ENCODE measurements at regions not wholly inside any gene's neighbourhood (a gene's known extent, or its start where the extent isn't known, plus 50 kb on each side); places are given as distances from the start of the nearest gene placed in this dataset.

GRCh38 chr12:75939016-75939642, 92.4 kb downstream of the PHLDA1 start:
- TF ChIP-seq RARB (CRISPR knock-in tag; IDR thresholded peaks at IDR 0.05) = no peak
- no peak for TF ChIP-seq CSDC2 (CRISPR knock-in tag; IDR thresholded peaks at IDR 0.05)
- TF ChIP-seq ZNF565 (CRISPR knock-in tag; conservative IDR thresholded peaks at IDR 0.05; ENCODE audit: low read depth) = no peak
- peak; percentile 85 for TF ChIP-seq ZNF70 (CRISPR knock-in tag; IDR thresholded peaks at IDR 0.05)
- no peak for ATAC-seq

GRCh38 chr12:75938189-75938588, 93.4 kb downstream of the PHLDA1 start:
- peak; percentile 41; the same call in 1 of the 3 replicates for ATAC-seq
- TF ChIP-seq POU6F1 (CRISPR knock-in tag; IDR thresholded peaks at IDR 0.05; ENCODE audit: borderline replicate concordance, low read depth) = no peak
- TF ChIP-seq ZFP3 (CRISPR knock-in tag; IDR thresholded peaks at IDR 0.05) = no peak
- TF ChIP-seq ZNF565 (CRISPR knock-in tag; conservative IDR thresholded peaks at IDR 0.05; ENCODE audit: low read depth) = no peak
- no peak for TF ChIP-seq ZFP30 (CRISPR knock-in tag; IDR thresholded peaks at IDR 0.05)
- no peak for TF ChIP-seq ZNF70 (CRISPR knock-in tag; IDR thresholded peaks at IDR 0.05)
- TF ChIP-seq OSR1 (CRISPR knock-in tag; IDR thresholded peaks at IDR 0.05) = no peak
- no peak for TF ChIP-seq PPARA (CRISPR knock-in tag; IDR thresholded peaks at IDR 0.05; ENCODE audit: borderline replicate concordance)
- TF ChIP-seq PATZ1 (CRISPR knock-in tag; IDR thresholded peaks at IDR 0.05; ENCODE audit: borderline replicate concordance) = no peak
- no peak for TF ChIP-seq SNAI2 (CRISPR knock-in tag; IDR thresholded peaks at IDR 0.05)
- no peak for TF ChIP-seq CSDC2 (CRISPR knock-in tag; IDR thresholded peaks at IDR 0.05)
- TF ChIP-seq RARB (CRISPR knock-in tag; IDR thresholded peaks at IDR 0.05) = no peak

- ATAC-seq = no peak
Measured at GRCh38 chr12:75937486-75937885, 94.1 kb downstream of the PHLDA1 start.

More at GRCh38 chr12:75937486-75937885, 94.1 kb downstream of the PHLDA1 start:
- TF ChIP-seq ZFP30 (CRISPR knock-in tag; IDR thresholded peaks at IDR 0.05) (no peak), ARNTL (CRISPR knock-in tag; IDR thresholded peaks at IDR 0.05; ENCODE audit: borderline replicate concordance, low read depth) (no peak), PATZ1 (CRISPR knock-in tag; IDR thresholded peaks at IDR 0.05; ENCODE audit: borderline replicate concordance) (no peak), GLIS3 (CRISPR knock-in tag; IDR thresholded peaks at IDR 0.05) (no peak), ZNF565 (CRISPR knock-in tag; conservative IDR thresholded peaks at IDR 0.05; ENCODE audit: low read depth) (no peak), PPARA (CRISPR knock-in tag; IDR thresholded peaks at IDR 0.05; ENCODE audit: borderline replicate concordance) (no peak), TCF4 (CRISPR knock-in tag; IDR thresholded peaks at IDR 0.05; ENCODE audit: borderline replicate concordance) (no peak), CREB5 (CRISPR knock-in tag; IDR thresholded peaks at IDR 0.05; ENCODE audit: low read depth) (no peak), ISL1 (CRISPR knock-in tag; IDR thresholded peaks at IDR 0.05) (no peak), TOX (CRISPR knock-in tag; IDR thresholded peaks at IDR 0.05; ENCODE audit: borderline replicate concordance) (no peak), ZNF70 (CRISPR knock-in tag; IDR thresholded peaks at IDR 0.05) (no peak)

Measured in SK-N-SH treated with all-trans-retinoic acid at 6 μM for 48 hours (cell line).